H1 (cell line): ENCODE measurements at regions not wholly inside any gene's neighbourhood (a gene's known extent, or its start where the extent isn't known, plus 50 kb on each side); places are given as distances from the start of the nearest gene placed in this dataset.

Source experiments
- CBX8 ChIP-seq: fragments of 300-800, 300-1000 bp; sonication (generic); IDR thresholded peaks from 2 replicates; pipeline ENCODE4 v1.7.1; 2016; ENCODE audit warnings: low read depth, low read length, borderline replicate concordance
- CHD2 ChIP-seq: IDR thresholded peaks from 2 replicates; pipeline ENCODE4 v1.6.1; 2012; ENCODE audit warnings: low read length, improper control_type of control experiment
- CHD7 ChIP-seq: fragments of 300-600 bp; sonication (generic); IDR thresholded peaks from 2 replicates; pipeline ENCODE4 v1.7.1; 2012; ENCODE audit warnings: low read length, moderate library complexity, mild to moderate bottlenecking, inconsistent platforms; ENCODE audit not compliant: insufficient replicate concordance
- GTF2F1 ChIP-seq: IDR thresholded peaks from 2 replicates; pipeline ENCODE4 v1.6.1; 2012; ENCODE audit warnings: low read depth, low read length, improper control_type of control experiment, borderline replicate concordance
- SIRT6 ChIP-seq: IDR thresholded peaks from one replicate; pipeline ENCODE4 v1.7.1; 2012; ENCODE audit warnings: low read length, inconsistent platforms

- TF ChIP-seq CHD7 (no peak), SIRT6 (no peak), CBX8 (no peak), CHD2 (no peak), GTF2F1 (no peak)
These were observed 401.9 kb downstream of the PDHA2 start (continued) for GRCh38 chr4:96241819-96242218.
